ENCODE measurements at regions not wholly inside any gene's neighbourhood (a gene's known extent, or its start where the extent isn't known, plus 50 kb on each side); places are given as distances from the start of the nearest gene placed in this dataset.

- no peak for DNase-seq (ENCODE audit: low spot score)
- CTCF ChIA-PET = interaction anchor here (0.6 to 2.6 kb wide), 9 partner anchors 8 to 242 kb away, joined by 3 to 34 read pairs (median 4); partner anchors contain the start of gene NIBAN1
- H3K27ac ChIP-seq = no peak overlapping the region
- POLR2A ChIA-PET (ENCODE audit: low non-redundant PET) = interaction anchor here (0.7 kb wide), 1 partner anchor 34 kb away, joined by 16 read pairs; no protein-coding TSS in a partner anchor
- TF ChIP-seq CTCF (conservative IDR thresholded peaks at IDR 0.05; ENCODE audit: low read depth) = no peak
Measured at GRCh38 chr1:184806296-184806721, 51.7 kb upstream of the EDEM3 start.

- ChIA-PET CTCF (interaction anchor here (0.6 to 2.6 kb wide), 16 partner anchors 9 to 955 kb away, joined by 3 to 34 read pairs (median 3); partner anchors contain the start of gene NIBAN1), POLR2A (ENCODE audit: low non-redundant PET) (no interaction called here)
- DNase-seq (ENCODE audit: low spot score) = peak; percentile 83
- TF ChIP-seq CTCF (conservative IDR thresholded peaks at IDR 0.05; ENCODE audit: low read depth) = peak; percentile 91
- H3K27ac ChIP-seq = no peak overlapping the region
Measured at GRCh38 chr1:184805667-184806295, 51.1 kb upstream of the EDEM3 start.
